NCI-H1105 (cell line): ENCODE measurements at regions not wholly inside any gene's neighbourhood (a gene's known extent, or its start where the extent isn't known, plus 50 kb on each side); places are given as distances from the start of the nearest gene placed in this dataset.
A peak's percentile ranks its signal among the peaks of the same experiment; 100 is the strongest.

ENCODE experiments used
- DNase-seq: peaks from one replicate; lab custom pipeline; 2025; lab: John Stamatoyannopoulos, UW

GRCh38 chr9:107645464-107645833 lies 155.9 kb upstream of the KLF4 start:
- no peak for DNase-seq

- no peak for DNase-seq
These were observed 155.3 kb upstream of the KLF4 start for GRCh38 chr9:107644733-107645463.

GRCh38 chr9:107639426-107639825 lies 149.9 kb upstream of the KLF4 start:
- peak; percentile 59 for DNase-seq

- DNase-seq, result peak; percentile 54
These were observed 149.1 kb upstream of the KLF4 start for GRCh38 chr9:107638521-107639310.

- DNase-seq, result no peak
These were observed 148.2 kb upstream of the KLF4 start for GRCh38 chr9:107637421-107638420.

GRCh38 chr9:107636571-107637381 lies 147.2 kb upstream of the KLF4 start:
- no peak for DNase-seq

GRCh38 chr9:107635803-107636174 lies 146.2 kb upstream of the KLF4 start:
- DNase-seq, result no peak

- no peak for DNase-seq
These were observed 145.7 kb upstream of the KLF4 start for GRCh38 chr9:107635101-107635802.

GRCh38 chr9:107633406-107633805 lies 143.8 kb upstream of the KLF4 start:
- no peak for DNase-seq

- DNase-seq, result no peak
These were observed 143.1 kb upstream of the KLF4 start for GRCh38 chr9:107632661-107633060.

GRCh38 chr9:107632216-107632615 lies 142.6 kb upstream of the KLF4 start:
- DNase-seq, result no peak

- no peak for DNase-seq
These were observed 142.2 kb upstream of the KLF4 start for GRCh38 chr9:107631788-107632187.

- no peak for DNase-seq
These were observed 140.6 kb upstream of the KLF4 start for GRCh38 chr9:107630156-107630555.

GRCh38 chr9:107628444-107628843 lies 138.9 kb upstream of the KLF4 start:
- DNase-seq, result no peak

- DNase-seq, result no peak
These were observed 138.2 kb upstream of the KLF4 start for GRCh38 chr9:107627781-107628180.

- DNase-seq, result no peak
These were observed 136.5 kb upstream of the KLF4 start for GRCh38 chr9:107626118-107626517.

GRCh38 chr9:107625383-107625984 lies 135.9 kb upstream of the KLF4 start:
- no peak for DNase-seq

- DNase-seq, result no peak
These were observed 134.8 kb upstream of the KLF4 start for GRCh38 chr9:107624234-107624948.

GRCh38 chr9:107621436-107621835 lies 131.9 kb upstream of the KLF4 start:
- no peak for DNase-seq

GRCh38 chr9:107620801-107621200 lies 131.2 kb upstream of the KLF4 start:
- no peak for DNase-seq
